Ecto neural progenitor cell (in vitro differentiated cells): ENCODE measurements at regions not wholly inside any gene's neighbourhood (a gene's known extent, or its start where the extent isn't known, plus 50 kb on each side); places are given as distances from the start of the nearest gene placed in this dataset.
"Not testable (repeated sequence)": the region's sequence is repeated elsewhere in the genome, so short reads cannot be mapped to it uniquely, and the experiment has no call there.

ENCODE experiments used
- DNase-seq: peaks from one replicate; pipeline ENCODE4 v3.0.0-alpha.2; 2018; ENCODE audit warnings: low spot score

GRCh38 chr20:29427201-29428060 lies 1830.0 kb upstream of the DEFB115 start:
- no peak for DNase-seq

- no peak for DNase-seq
These were observed 1826.9 kb upstream of the DEFB115 start for GRCh38 chr20:29430531-29430930.

DNA sequence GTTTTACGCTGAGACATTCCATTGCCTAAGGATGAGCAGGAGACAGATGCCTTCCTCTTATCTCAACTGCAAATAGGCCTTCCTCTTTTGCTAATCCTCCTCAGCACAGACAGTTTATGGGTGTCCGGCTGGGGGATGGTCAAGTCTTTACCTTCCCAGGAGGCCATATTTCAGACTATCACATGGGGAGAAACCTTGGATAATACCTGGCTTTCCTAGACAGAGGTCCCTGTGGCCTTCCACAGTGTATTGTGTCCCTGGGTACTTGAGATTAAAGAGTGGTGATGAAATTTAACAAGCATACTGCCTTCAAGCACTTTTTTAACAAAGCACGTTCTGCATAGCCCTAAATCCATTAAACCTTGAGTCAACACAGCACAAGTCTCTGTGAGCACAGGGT lies 1816.7 kb upstream of the DEFB115 start:
- not testable (repeated sequence) for DNase-seq

GRCh38 chr20:29443206-29443781 lies 1814.2 kb upstream of the DEFB115 start:
- DNase-seq, result not testable (repeated sequence)

GRCh38 chr20:29443819-29444218 lies 1813.6 kb upstream of the DEFB115 start:
- DNase-seq, result no peak

DNA sequence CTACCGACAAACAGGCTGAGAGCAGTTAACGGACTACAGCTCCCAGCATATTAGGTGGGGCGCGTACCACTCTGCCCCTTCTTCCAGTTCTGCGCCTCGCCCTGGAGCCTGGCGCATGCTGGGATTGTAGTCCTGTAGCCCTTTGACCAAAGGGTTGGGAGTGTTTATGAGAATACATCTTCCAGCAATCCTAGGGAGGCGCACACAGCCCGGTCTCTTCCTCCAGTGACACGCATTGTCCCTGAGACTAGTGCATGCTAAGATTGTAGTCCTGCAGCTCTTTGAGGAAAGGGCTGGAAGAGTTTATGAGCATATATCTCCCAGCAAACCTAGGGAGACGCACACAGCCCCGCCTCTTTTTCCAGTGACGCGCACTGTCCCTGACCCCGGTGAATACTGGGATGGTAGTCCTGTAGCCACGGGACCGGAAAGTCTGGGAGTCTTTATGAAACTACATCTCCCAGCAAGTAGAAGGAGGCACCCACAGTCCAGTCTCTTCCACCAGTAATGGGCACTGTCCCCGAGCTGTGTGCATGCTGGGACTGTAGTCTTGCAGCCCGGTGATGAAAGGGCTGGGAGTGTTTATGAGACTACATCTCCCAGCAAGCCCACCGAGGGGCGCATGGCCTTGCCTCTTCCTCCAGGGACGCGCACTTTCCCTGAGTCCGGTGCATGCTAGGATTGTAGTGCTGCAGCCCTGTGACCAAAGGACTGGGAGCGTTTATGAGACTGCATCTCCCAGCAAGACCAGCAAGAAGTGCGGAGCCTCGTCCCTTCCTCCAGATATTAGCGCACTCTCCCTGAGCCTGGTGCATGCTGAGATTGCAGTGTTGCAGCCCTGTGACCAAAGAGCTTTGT lies 1812.2 kb upstream of the DEFB115 start:
- not testable (repeated sequence) for DNase-seq

- not testable (repeated sequence) for DNase-seq
These were observed 1809.7 kb upstream of the DEFB115 start for GRCh38 chr20:29447517-29448484.

- no peak for DNase-seq
These were observed 1808.5 kb upstream of the DEFB115 start for GRCh38 chr20:29448806-29449470.

GRCh38 chr20:29452186-29452585 lies 1805.3 kb upstream of the DEFB115 start:
- DNase-seq, result no peak

DNA sequence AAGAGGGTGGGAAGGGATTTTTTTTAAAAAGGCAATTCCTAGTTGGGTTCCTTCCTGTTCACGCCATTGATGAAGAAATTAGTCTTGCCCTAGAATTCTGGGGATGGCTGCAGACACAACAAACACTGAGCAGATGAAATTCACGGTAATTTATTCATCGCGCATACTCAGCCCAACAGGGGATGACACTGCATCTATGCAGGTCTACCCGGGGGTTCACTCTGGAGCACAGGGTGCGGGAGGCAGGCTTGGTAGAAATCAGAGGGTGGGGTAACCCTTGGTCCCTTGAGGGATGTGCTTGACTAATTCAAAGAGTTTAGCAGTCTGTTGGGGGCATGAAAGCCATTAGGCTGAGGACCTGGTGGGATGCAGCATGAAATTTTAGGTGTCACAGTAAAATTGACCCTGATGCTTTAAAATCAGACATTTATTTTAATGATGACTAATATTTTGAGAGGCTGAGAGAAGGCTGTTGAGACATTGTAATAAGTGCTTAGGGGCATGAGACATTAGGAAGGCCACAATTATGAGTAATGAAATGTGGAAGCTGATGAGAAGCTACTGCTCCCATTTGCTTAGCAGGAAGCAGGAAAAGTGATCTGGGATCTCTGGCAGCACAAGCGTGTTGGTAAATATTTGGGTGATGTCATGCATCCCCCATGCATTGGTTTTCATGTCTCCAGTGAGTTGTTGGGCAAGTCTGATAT lies 1800.3 kb upstream of the DEFB115 start:
- DNase-seq, result not testable (repeated sequence)

DNA sequence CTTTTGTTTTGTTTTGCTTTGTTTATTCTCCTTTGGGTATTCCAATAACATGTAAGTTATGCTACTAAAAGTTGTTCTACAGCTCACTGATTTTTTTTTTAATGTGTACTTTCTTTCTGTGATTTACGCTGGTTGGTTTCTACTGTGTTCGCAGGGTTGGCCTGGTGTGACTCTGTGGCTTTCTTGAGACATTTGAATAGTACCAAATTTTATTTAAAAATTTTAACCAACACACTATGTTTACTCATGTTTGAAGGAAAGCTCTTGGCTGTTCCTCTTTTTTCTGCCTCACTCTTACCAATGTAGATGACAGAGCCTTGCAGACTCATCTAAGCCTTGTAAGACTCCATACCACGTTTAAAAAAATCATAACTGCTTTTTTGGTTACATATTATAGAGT lies 1784.9 kb upstream of the DEFB115 start:
- no peak for DNase-seq

DNA sequence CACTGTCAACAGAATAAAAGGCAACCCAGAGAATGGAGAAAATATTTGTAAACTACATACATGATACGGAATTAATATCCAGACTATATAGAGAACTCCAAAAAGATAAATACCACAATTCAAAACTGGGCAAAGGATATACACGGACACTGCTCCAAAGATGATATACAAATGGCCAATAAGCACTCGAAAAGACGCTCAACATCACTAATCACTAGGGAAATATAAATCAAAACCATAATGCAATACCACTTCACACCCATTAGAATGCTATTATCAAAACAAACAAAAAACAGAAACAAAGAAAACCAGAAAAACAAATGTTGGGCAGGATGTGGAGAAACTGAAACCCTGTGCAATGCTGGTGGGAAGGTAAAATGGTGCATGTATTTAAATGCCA lies 1764.6 kb upstream of the DEFB115 start:
- DNase-seq, result not testable (repeated sequence)

DNA sequence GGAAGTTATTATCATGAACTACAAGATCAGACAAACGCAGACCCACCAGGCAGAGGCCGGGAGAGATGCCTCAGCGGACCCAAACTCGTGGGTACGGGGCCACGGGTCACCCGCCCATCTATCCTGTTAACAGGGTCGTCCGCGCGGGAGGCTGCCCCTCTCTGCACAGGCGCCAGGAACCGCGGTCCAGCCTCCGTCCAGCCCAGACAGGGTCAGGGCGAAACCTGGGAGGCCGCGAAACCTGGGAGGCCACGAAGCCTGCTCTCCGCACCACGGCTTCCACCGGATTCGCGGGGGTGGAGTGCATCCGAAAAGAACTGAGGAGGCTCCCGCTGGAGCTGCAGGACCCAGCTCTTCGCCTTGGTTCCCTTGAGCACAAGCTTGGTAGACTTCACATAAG lies 1760.7 kb upstream of the DEFB115 start:
- DNase-seq, result not testable (repeated sequence)

- DNase-seq, result no peak
These were observed 1760.2 kb upstream of the DEFB115 start for GRCh38 chr20:29497261-29497671.

- DNase-seq, result not testable (repeated sequence)
These were observed 1759.8 kb upstream of the DEFB115 start for GRCh38 chr20:29497684-29498083.

- DNase-seq, result peak; percentile 32
These were observed 1756.7 kb upstream of the DEFB115 start for GRCh38 chr20:29500738-29501137.

DNA sequence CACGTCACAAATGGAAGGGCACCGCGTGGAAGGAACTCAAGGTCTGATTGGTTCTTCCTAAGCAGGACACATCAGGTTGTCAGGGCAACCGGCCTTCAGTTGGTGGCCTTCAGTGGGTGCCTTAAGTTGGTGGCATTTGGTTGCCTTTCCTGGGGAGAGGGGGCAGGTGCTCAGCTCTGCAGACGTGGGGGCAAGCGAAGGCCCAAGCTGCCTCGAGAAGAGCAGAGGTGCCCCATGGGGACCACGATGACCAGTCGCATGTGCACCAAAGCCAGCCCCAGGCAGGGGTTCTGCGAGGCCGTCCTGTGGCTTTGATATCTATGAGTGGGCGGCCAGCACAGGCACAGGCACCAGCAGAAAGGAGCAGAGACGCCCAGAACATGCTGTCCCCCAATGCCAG lies 1742.8 kb upstream of the DEFB115 start:
- peak; percentile 30 for DNase-seq

DNA sequence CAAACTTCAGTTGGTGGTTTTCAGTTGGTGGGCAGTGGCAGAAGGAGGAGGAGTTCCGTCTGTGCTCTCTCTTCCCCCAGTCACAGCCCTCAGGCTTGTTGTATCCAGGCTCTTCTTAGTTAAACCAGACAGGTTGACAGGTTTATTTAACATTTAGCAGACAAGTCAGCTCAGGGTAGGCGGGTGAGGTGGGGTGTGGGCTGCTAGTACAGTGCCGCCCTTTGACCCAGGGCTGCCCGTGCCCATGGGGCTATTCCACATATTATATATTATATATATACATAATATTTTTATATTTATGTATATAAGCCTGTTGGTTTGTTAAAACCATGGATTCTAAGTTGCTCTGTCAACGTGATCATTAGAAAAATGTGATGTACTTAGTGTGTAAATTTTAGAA lies 1740.6 kb upstream of the DEFB115 start:
- not testable (repeated sequence) for DNase-seq

GRCh38 chr20:29519610-29520241 lies 1737.7 kb upstream of the DEFB115 start:
- DNase-seq, result not testable (repeated sequence)
